ACC112 (cell line): ENCODE measurements at regions not wholly inside any gene's neighbourhood (a gene's known extent, or its start where the extent isn't known, plus 50 kb on each side); places are given as distances from the start of the nearest gene placed in this dataset.
"Not testable (repeated sequence)": the region's sequence is repeated elsewhere in the genome, so short reads cannot be mapped to it uniquely, and the experiment has no call there.

ENCODE experiments used
- H2AFZ ChIP-seq: fragments of 200-600 bp; sonication (generic); one replicate; pipeline ENCODE4 v1.6.0; 2017; ENCODE audit warnings: antibody characterized with exemption, low read length; ENCODE audit not compliant: unreplicated experiment
- H3K27ac ChIP-seq: fragments of 200-600 bp; sonication (generic); 2 replicates; pipeline ENCODE4 v1.5.1; 2014; ENCODE audit warnings: low read depth, mild to moderate bottlenecking, antibody characterized with exemption, low read length, moderate library complexity
- H3K27me3 ChIP-seq: fragments of 200-600 bp; sonication (generic); 2 replicates; pipeline ENCODE4 v1.6.1; 2014; ENCODE audit warnings: mild to moderate bottlenecking, antibody characterized with exemption, low read length, moderate library complexity, mixed read lengths; ENCODE audit not compliant: insufficient read depth
- H3K36me3 ChIP-seq: fragments of 200-600 bp; sonication (generic); 2 replicates; pipeline ENCODE4 v1.6.1; 2016; ENCODE audit warnings: mild to moderate bottlenecking, antibody characterized with exemption, low read length, moderate library complexity, mixed read lengths; ENCODE audit not compliant: insufficient read depth
- H3K4me1 ChIP-seq: fragments of 200-600 bp; sonication (generic); one replicate; pipeline ENCODE4 v1.6.1; 2016; ENCODE audit warnings: low read length, mixed read lengths; ENCODE audit not compliant: insufficient read depth, unreplicated experiment, control insufficient read depth
- H3K4me3 ChIP-seq: fragments of 200-600 bp; sonication (generic); 2 replicates; pipeline ENCODE4 v1.5.1; 2014; ENCODE audit warnings: mild to moderate bottlenecking, low read depth, low read length
- H3K79me2 ChIP-seq: fragments of 200-600 bp; sonication (generic); one replicate; pipeline ENCODE4 v1.6.0; 2016; ENCODE audit warnings: low read length; ENCODE audit not compliant: control insufficient read depth, unreplicated experiment, insufficient read depth

DNA sequence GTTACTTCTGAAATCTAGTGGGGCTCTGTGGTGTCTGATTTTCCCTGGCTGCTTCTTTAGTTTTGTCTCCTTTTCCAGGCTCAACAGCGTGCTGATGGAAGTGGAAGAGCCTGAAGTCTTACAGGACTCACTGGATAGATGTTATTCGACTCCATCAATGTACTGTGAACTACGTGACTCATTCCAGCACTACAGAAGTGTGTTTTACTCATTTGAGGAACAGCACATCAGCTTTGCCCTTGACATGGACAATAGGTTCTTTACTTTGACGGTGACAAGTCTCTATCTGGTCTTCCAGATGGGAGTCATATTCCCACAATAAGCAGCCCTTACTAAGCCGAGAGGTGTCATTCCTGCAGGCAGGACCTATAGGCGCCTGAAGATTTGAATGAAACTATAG is 51.1 kb downstream of the NBPF8 start:
- not testable (repeated sequence) for H3K4me1 ChIP-seq, H3K4me3 ChIP-seq, H2AFZ ChIP-seq

DNA sequence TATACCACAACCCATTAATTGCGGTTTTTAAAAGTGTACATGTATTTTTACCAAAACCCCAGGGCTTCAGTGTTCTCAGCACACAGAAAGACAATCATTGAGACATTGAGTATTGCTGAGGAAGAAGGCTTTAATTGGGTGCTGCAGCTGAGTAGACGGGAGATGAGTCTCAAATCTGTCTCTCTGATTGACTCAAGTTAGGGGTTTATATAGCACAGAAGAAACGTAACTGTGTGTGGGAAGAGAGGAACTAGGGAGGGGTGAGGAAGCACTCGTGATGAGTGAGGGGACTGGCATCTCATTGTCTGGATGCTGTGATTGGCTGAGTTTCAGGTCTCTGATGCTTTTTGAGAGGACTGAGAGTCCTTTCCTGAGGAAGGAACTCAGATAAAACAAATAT is 62.8 kb downstream of the NBPF8 start:
- H3K79me2 ChIP-seq, H3K36me3 ChIP-seq, H3K4me1 ChIP-seq, H3K4me3 ChIP-seq, H2AFZ ChIP-seq, H3K27ac ChIP-seq, H3K27me3 ChIP-seq: not testable (repeated sequence)

More for the DNA sequence above, 51.1 kb downstream of the NBPF8 start:
- not testable (repeated sequence) for H3K27me3 ChIP-seq, H3K79me2 ChIP-seq, H3K27ac ChIP-seq, H3K36me3 ChIP-seq

DNA sequence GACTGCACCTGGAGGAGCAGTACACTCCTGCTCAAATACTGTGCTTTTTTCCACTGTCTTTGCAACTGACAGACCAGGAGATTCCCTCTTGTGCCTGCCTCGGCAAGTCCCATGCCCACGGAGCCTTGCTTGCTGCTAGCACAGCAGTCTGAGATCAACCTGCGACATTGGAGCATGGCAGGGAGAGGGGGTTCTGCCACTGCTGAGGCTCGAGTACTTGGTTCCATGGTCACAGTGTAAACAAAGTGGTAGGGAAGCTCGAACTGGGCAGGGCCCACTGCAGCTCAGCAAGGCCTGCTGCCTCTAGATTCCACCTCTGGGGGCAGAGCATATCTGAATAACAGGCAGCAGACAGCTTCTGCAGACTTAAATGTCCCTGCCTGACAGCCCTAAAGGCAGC is 63.6 kb downstream of the NBPF8 start:
- H2AFZ ChIP-seq, H3K36me3 ChIP-seq, H3K27me3 ChIP-seq, H3K27ac ChIP-seq, H3K79me2 ChIP-seq, H3K4me1 ChIP-seq, H3K4me3 ChIP-seq: not testable (repeated sequence)

DNA sequence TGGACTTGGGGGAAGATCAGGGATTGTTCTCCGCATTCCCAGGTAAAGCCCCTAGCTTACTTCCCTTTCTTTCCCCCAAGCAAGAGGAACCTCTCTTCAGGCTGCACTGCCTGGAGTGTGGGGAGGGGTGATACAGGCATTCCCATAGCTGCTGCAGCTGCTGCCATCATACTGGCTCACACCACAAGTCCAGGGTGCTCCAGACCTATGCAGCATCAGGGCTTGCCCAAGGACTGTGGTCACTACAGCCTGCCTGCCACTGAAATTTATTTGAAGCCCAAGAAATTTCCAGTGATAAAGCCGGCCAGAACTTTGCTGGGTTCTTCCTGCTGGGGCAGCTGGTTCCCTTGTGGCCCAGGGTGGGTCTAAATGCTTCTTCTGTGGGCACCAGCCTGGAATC is 72.7 kb downstream of the NBPF8 start:
- not testable (repeated sequence) for H3K27ac ChIP-seq, H3K79me2 ChIP-seq, H2AFZ ChIP-seq, H3K36me3 ChIP-seq, H3K4me3 ChIP-seq, H3K27me3 ChIP-seq, H3K4me1 ChIP-seq

GRCh38 chr1:120489217-120489616 is 74.4 kb downstream of the NBPF8 start:
- not testable (repeated sequence) for H3K27ac ChIP-seq, H3K79me2 ChIP-seq, H3K4me3 ChIP-seq, H3K27me3 ChIP-seq, H2AFZ ChIP-seq, H3K36me3 ChIP-seq, H3K4me1 ChIP-seq

GRCh38 chr1:120497145-120497544 is 82.3 kb downstream of the NBPF8 start:
- H2AFZ ChIP-seq, H3K27me3 ChIP-seq, H3K27ac ChIP-seq, H3K79me2 ChIP-seq, H3K36me3 ChIP-seq, H3K4me3 ChIP-seq, H3K4me1 ChIP-seq: not testable (repeated sequence)

GRCh38 chr1:120503284-120503683 is 88.4 kb downstream of the NBPF8 start:
- H3K4me1 ChIP-seq, H3K79me2 ChIP-seq, H2AFZ ChIP-seq, H3K27ac ChIP-seq, H3K4me3 ChIP-seq, H3K36me3 ChIP-seq, H3K27me3 ChIP-seq: not testable (repeated sequence)

- not testable (repeated sequence) for H3K36me3 ChIP-seq, H3K4me1 ChIP-seq, H3K4me3 ChIP-seq, H2AFZ ChIP-seq, H3K79me2 ChIP-seq, H3K27me3 ChIP-seq, H3K27ac ChIP-seq
Observed at GRCh38 chr1:120506352-120506751, 91.5 kb downstream of the NBPF8 start.

GRCh38 chr1:120508351-120508750 is 93.5 kb downstream of the NBPF8 start:
- H3K79me2 ChIP-seq, H2AFZ ChIP-seq, H3K36me3 ChIP-seq, H3K27me3 ChIP-seq, H3K27ac ChIP-seq, H3K4me3 ChIP-seq, H3K4me1 ChIP-seq: not testable (repeated sequence)

GRCh38 chr1:120509258-120509657 is 94.4 kb downstream of the NBPF8 start:
- not testable (repeated sequence) for H3K27ac ChIP-seq, H3K36me3 ChIP-seq, H2AFZ ChIP-seq, H3K27me3 ChIP-seq, H3K4me1 ChIP-seq, H3K4me3 ChIP-seq, H3K79me2 ChIP-seq

DNA sequence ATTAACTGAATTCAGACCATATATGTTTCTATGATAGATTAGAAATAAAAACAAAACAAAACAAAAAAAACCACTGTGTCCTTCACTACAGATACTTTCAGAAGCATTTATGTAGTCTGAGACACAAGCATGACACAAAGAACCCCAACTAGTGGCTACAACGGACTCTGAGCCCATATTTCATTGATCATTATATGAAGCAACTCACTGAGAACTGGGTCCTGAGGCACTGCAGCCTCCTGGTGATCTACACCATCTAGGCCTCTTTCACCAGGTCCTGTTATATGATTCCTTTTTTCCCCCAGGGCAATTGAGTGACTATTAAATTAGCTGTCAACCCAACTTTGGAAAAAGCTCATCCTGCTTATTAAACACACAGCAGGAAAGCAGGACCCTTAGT is 98.3 kb downstream of the NBPF8 start:
- not testable (repeated sequence) for H3K36me3 ChIP-seq, H3K4me3 ChIP-seq, H2AFZ ChIP-seq, H3K4me1 ChIP-seq, H3K27ac ChIP-seq, H3K79me2 ChIP-seq, H3K27me3 ChIP-seq

GRCh38 chr1:120513531-120513930 is 98.7 kb downstream of the NBPF8 start:
- not testable (repeated sequence) for H3K36me3 ChIP-seq, H3K79me2 ChIP-seq, H3K4me1 ChIP-seq, H3K4me3 ChIP-seq, H3K27ac ChIP-seq, H3K27me3 ChIP-seq, H2AFZ ChIP-seq
